Lower leg skin (tissue), 4 donors: ENCODE measurements at regions not wholly inside any gene's neighbourhood (a gene's known extent, or its start where the extent isn't known, plus 50 kb on each side); places are given as distances from the start of the nearest gene placed in this dataset.

Experiments used
- DNase-seq, 2 donors: peaks; one replicate each; pipeline ENCODE4 v3.0.0-alpha.2; 2019; ENCODE audit warnings: low spot score in 2 of 2
- H3K4me3 ChIP-seq: fragments of 200-600 bp; sonication (generic); 2 replicates; pipeline ENCODE4 v1.5.1; 2017; ENCODE audit warnings: mild to moderate bottlenecking, low read depth; ENCODE audit not compliant: poor library complexity, severe bottlenecking
- CTCF ChIP-seq, 3 donors: fragments of 450-650 bp; IDR thresholded peaks; one replicate each; pipeline ENCODE4 v1.5.1; 2016; ENCODE audit warnings: antibody characterized with exemption in 3 of 3, mild to moderate bottlenecking in 3 of 3, moderate library complexity in 2 of 3
- POLR2A ChIP-seq, 2 donors: fragments of 450-650 bp; IDR thresholded peaks; one replicate each; pipeline ENCODE4 v1.6.1; 2016 to 2017; ENCODE audit warnings: antibody characterized with exemption in 2 of 2, mild to moderate bottlenecking in 1 of 2, moderate library complexity in 1 of 2
- WGBS, 2 donors: methylation state at CpG; one replicate each; pipeline ENCODE4 v1.1.5; 2018; 5-methylcytosine and 5-hydroxymethylcytosine counted together
- intact Hi-C: fragments of 100-400 bp; cut with DNase I; formaldehyde crosslinking; loops from one replicate; pipeline ENCODE4 v1.15.0; 2023; ENCODE audit warnings: low total_unique reads

- intact Hi-C loops, result no loop called here
- DNase-seq, result no peak
- WGBS, 2 donors, result 89 to 91% methylated on average over 6 of the region's 6 CpGs
- no peak overlapping the region for H3K4me3 ChIP-seq
- TF ChIP-seq POLR2A (IDR thresholded peaks at IDR 0.05) (no peak), CTCF (IDR thresholded peaks at IDR 0.05) (no peak)
Observed at GRCh38 chr4:108334031-108334430, 165.3 kb upstream of the LEF1 start.

- DNase-seq, result no peak
- intact Hi-C loops, result no loop called here
- 72 to 75% methylated on average over 7 of the region's 7 CpGs for whole genome bisulfite sequencing, 2 donors
- H3K4me3 ChIP-seq, result no peak overlapping the region
- TF ChIP-seq CTCF (IDR thresholded peaks at IDR 0.05) (no peak), POLR2A (IDR thresholded peaks at IDR 0.05) (no peak)
Observed at GRCh38 chr4:108333353-108333942, 164.7 kb upstream of the LEF1 start.

GRCh38 chr4:108331905-108332632, 163.3 kb upstream of the LEF1 start:
- 81 to 87% methylated on average over 5 of the region's 5 CpGs for WGBS, 2 donors

GRCh38 chr4:108328383-108328732, 159.6 kb upstream of the LEF1 start:
- intact Hi-C loops, result no loop called here

More at GRCh38 chr4:108331905-108332632, 163.3 kb upstream of the LEF1 start:
- intact Hi-C loops, result no loop called here
- H3K4me3 ChIP-seq, result no peak overlapping the region
- TF ChIP-seq CTCF (IDR thresholded peaks at IDR 0.05), result no peak
- no peak for TF ChIP-seq POLR2A (IDR thresholded peaks at IDR 0.05)
- no peak for DNase-seq

GRCh38 chr4:108327642-108328382, 159.1 kb upstream of the LEF1 start:
- DNase-seq, result no peak
- intact Hi-C loops, result no loop called here
- no peak overlapping the region for H3K4me3 ChIP-seq
- TF ChIP-seq CTCF (IDR thresholded peaks at IDR 0.05) (no peak), POLR2A (IDR thresholded peaks at IDR 0.05) (no peak)
- WGBS, 2 donors, result 78 to 82% methylated on average over 7 of the region's 7 CpGs

More at GRCh38 chr4:108328383-108328732, 159.6 kb upstream of the LEF1 start:
- TF ChIP-seq CTCF (IDR thresholded peaks at IDR 0.05) (no peak), POLR2A (IDR thresholded peaks at IDR 0.05) (no peak)
- no peak for DNase-seq
- no peak overlapping the region for H3K4me3 ChIP-seq
- WGBS, 2 donors, result 91 to 96% methylated on average over 2 of the region's 2 CpGs
